WTC11 (cell line): ENCODE measurements at regions not wholly inside any gene's neighbourhood (a gene's known extent, or its start where the extent isn't known, plus 50 kb on each side); places are given as distances from the start of the nearest gene placed in this dataset.
A peak's percentile ranks its signal among the peaks of the same experiment; 100 is the strongest.

ENCODE experiments used
- ATAC-seq: fragments of 200-7000 bp; cut with Tn5 transposase; 2 replicates; pipeline ENCODE4 v1.10.0; 2021; ENCODE audit warnings: mild to moderate bottlenecking, moderate library complexity
- CTCF ChIA-PET: fragments of 300-600 bp; sonication (Branson Sonifier 250); formaldehyde crosslinking; loops from one replicate; lab custom pipeline; 2021; ENCODE audit warnings: antibody characterized with exemption; lab: Charles Lee
- POLR2A ChIA-PET: fragments of 350-600 bp; sonication (Branson Sonifier 250); formaldehyde crosslinking; loops from one replicate; lab custom pipeline; 2021; ENCODE audit warnings: antibody characterized with exemption; lab: Charles Lee
- DNase-seq: peaks from one replicate; pipeline ENCODE4 v3.0.0; 2021; ENCODE audit warnings: low spot score
- H3K27ac Mint-ChIP-seq: 2 replicates; pipeline ENCODE4 v1.8.0; 2021; ENCODE audit warnings: mixed read lengths
- H3K27me3 Mint-ChIP-seq: 2 replicates; pipeline ENCODE4 v1.8.0; 2021; ENCODE audit warnings: low read depth, mild to moderate bottlenecking, moderate library complexity, mixed read lengths
- H3K36me3 Mint-ChIP-seq: 2 replicates; pipeline ENCODE4 v1.8.0; 2021; ENCODE audit warnings: mixed read lengths
- H3K4me1 Mint-ChIP-seq: 2 replicates; pipeline ENCODE4 v1.8.0; 2022; ENCODE audit warnings: mixed read lengths
- H3K4me3 Mint-ChIP-seq: 2 replicates; pipeline ENCODE4 v1.8.0; 2021; ENCODE audit warnings: mild to moderate bottlenecking, moderate library complexity, mixed read lengths
- H3K9me3 Mint-ChIP-seq: 2 replicates; pipeline ENCODE4 v1.8.0; 2021; ENCODE audit warnings: mixed read lengths
- FOXP1 ChIP-seq: sonication (generic); formaldehyde crosslinking; IDR thresholded peaks from 2 replicates; pipeline ENCODE4 v1.8.0; 2022; ENCODE audit warnings: missing genetic modification reagents, mild to moderate bottlenecking, moderate library complexity, borderline replicate concordance
- GABPB1 ChIP-seq: sonication (generic); formaldehyde crosslinking; IDR thresholded peaks from 2 replicates; pipeline ENCODE4 v1.8.1; 2023; ENCODE audit warnings: mild to moderate bottlenecking, missing genetic modification reagents
- GRHL2 ChIP-seq: fragments of 250-450 bp; sonication (Bioruptor Pico); IDR thresholded peaks from 2 replicates; pipeline ENCODE4 v1.8.0; 2022; ENCODE audit warnings: mild to moderate bottlenecking, moderate library complexity; ENCODE audit not compliant: insufficient replicate concordance, severe bottlenecking
- IRF2 ChIP-seq: sonication (generic); formaldehyde crosslinking; IDR thresholded peaks from 2 replicates; pipeline ENCODE4 v1.8.0; 2022; ENCODE audit warnings: low read depth, missing genetic modification reagents, borderline replicate concordance
- NFE2L1 ChIP-seq: sonication (generic); formaldehyde crosslinking; IDR thresholded peaks from 2 replicates; pipeline ENCODE4 v1.8.1; 2023; ENCODE audit warnings: missing genetic modification reagents
- NR3C1 ChIP-seq: sonication (generic); formaldehyde crosslinking; conservative IDR thresholded peaks from 2 replicates; pipeline ENCODE4 v1.8.1; 2023; ENCODE audit warnings: low read depth, mild to moderate bottlenecking, missing genetic modification reagents
- RORB ChIP-seq: fragments of 250-450 bp; sonication (Bioruptor Pico); IDR thresholded peaks from 2 replicates; pipeline ENCODE4 v1.9.0; 2021; ENCODE audit warnings: mild to moderate bottlenecking
- SOX15 ChIP-seq: fragments of 250-450 bp; sonication (Bioruptor Pico); IDR thresholded peaks from 2 replicates; pipeline ENCODE4 v1.9.0; 2021; ENCODE audit warnings: mild to moderate bottlenecking
- SP1 ChIP-seq: sonication (generic); formaldehyde crosslinking; conservative IDR thresholded peaks from 2 replicates; pipeline ENCODE4 v1.8.1; 2022; ENCODE audit warnings: missing genetic modification reagents
- ZNF121 ChIP-seq: sonication (generic); formaldehyde crosslinking; IDR thresholded peaks from 2 replicates; pipeline ENCODE4 v1.8.0; 2023; ENCODE audit warnings: missing genetic modification reagents
- ZNF219 ChIP-seq: sonication (generic); formaldehyde crosslinking; IDR thresholded peaks from 2 replicates; pipeline ENCODE4 v1.8.0; 2023; ENCODE audit warnings: missing genetic modification reagents, mild to moderate bottlenecking, borderline replicate concordance
- ZNF232 ChIP-seq: sonication (generic); formaldehyde crosslinking; IDR thresholded peaks from 2 replicates; pipeline ENCODE4 v1.8.0; 2022; ENCODE audit warnings: mild to moderate bottlenecking, missing genetic modification reagents
- ZNF671 ChIP-seq: fragments of 250-450 bp; sonication (Bioruptor Pico); IDR thresholded peaks from 2 replicates; pipeline ENCODE4 v1.8.0; 2021; ENCODE audit warnings: mild to moderate bottlenecking
- TF ChIP-seq, protein P1 (sequence below): sonication (generic); formaldehyde crosslinking; IDR thresholded peaks from 2 replicates; pipeline ENCODE4 v1.8.1; 2023; ENCODE audit warnings: mild to moderate bottlenecking, missing genetic modification reagents, moderate library complexity
- TF ChIP-seq, protein P2 (sequence below): fragments of 250-450 bp; sonication (Bioruptor Pico); IDR thresholded peaks from 2 replicates; pipeline ENCODE4 v2.1.2; 2022; ENCODE audit warnings: mild to moderate bottlenecking, moderate library complexity
- TF ChIP-seq, protein P3 (sequence below): fragments of 250-450 bp; sonication (Bioruptor Pico); IDR thresholded peaks from 2 replicates; pipeline ENCODE4 v1.9.0; 2021; ENCODE audit warnings: mild to moderate bottlenecking
- TF ChIP-seq, protein P4 (sequence below): fragments of 250-450 bp; sonication (Bioruptor Pico); IDR thresholded peaks from 2 replicates; pipeline ENCODE4 v1.9.0; 2021; ENCODE audit warnings: mild to moderate bottlenecking, borderline replicate concordance
- TF ChIP-seq, protein P5 (sequence below): sonication (generic); formaldehyde crosslinking; IDR thresholded peaks from 2 replicates; pipeline ENCODE4 v1.8.1; 2022; ENCODE audit warnings: mild to moderate bottlenecking, missing genetic modification reagents, moderate library complexity, borderline replicate concordance

DNA sequence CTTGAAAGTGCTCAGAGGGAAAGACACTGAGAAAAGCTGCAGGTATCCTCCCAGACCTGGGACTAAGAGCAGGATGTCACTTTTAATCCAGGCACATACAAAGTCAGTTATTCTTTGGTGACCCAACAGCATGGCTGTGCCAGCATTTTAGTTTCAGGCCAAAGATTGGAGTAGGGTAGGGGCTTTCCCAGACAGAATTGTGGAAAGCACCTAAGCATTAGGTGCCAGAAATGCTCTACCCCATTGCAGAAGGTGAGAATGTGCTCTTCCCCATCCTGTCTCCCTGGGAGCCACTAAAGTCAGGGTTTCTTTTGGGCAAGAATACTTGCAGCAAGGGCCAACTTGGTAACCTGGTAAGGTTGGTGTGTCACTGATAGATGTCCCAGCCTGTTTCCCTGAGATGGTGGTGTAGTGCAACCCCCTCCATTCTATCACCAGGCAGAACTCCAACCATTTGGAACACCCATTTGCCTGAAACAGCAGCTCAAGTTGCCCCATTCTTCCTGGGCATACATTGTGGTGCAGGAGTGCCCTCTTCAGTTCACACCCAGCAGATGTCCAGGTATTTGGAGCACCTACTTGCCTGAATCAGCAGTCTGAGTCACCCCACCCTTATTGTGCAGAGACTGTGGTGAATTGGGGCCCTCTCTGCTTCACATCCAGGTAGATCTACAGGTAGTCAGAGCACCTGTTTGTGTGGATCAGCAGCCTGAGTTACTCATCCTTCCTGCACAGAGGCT lies 183.5 kb downstream of the ZC4H2 start:
- Mint-ChIP-seq H3K27ac (no peak overlapping the region), H3K4me3 (no peak overlapping the region), H3K4me1 (no peaks in the 10 kb centered on the region), H3K36me3 (peaks cover 4% of the 10 kb centered on the region; the same call in 1 of the 2 replicates), H3K9me3 (peaks cover 4% of the 10 kb centered on the region), H3K27me3 (no peaks in the 10 kb centered on the region)
- ATAC-seq (peak; percentile 82), DNase-seq (peak; percentile 16)
- CTCF ChIA-PET, result interaction anchor here (0.6 to 1.3 kb wide), 3 partner anchors 213 to 699 kb away, joined by 3 to 11 read pairs (median 4); no protein-coding TSS in a partner anchor
- POLR2A ChIA-PET, result no interaction called here
- 0 out of 2 replicates have a peak, but pooled peaks have one; percentile 3 for TF ChIP-seq ZNF121 (CRISPR knock-in tag)
- no peak for TF ChIP-seq GRHL2 (CRISPR knock-in tag)

DNA sequence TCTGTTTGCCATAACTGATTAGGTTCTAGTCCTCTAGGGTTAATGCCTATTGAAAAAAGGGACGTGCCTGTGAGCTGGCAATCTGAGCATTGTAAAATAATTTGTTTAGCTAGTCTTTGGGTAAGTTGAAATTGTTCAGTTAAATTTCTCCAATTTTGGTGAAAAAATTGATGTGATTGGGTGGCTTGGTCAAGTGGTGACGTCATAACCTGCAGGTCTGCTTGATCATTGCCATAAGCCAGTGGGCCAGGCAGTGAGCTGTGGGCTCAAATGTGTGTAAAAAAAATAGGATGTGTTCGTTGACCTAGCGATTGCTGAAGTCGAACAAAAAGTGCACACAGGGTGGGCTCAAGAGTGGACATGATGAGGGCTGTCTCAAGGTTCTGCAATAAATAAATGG lies 193.3 kb downstream of the ZC4H2 start:
- ChIA-PET POLR2A (no interaction called here), CTCF (no interaction called here)
- peaks cover 11% of the 10 kb centered on the region for H3K36me3 Mint-ChIP-seq
- no peaks in the 10 kb centered on the region for H3K27me3 Mint-ChIP-seq
- H3K4me1 Mint-ChIP-seq, result no peaks in the 10 kb centered on the region
- no peak overlapping the region for H3K27ac Mint-ChIP-seq
- peaks cover 12% of the 10 kb centered on the region for H3K9me3 Mint-ChIP-seq
- H3K4me3 Mint-ChIP-seq, result no peak overlapping the region
- no peak for DNase-seq
- no peak for ATAC-seq
- TF ChIP-seq, protein P1, sequence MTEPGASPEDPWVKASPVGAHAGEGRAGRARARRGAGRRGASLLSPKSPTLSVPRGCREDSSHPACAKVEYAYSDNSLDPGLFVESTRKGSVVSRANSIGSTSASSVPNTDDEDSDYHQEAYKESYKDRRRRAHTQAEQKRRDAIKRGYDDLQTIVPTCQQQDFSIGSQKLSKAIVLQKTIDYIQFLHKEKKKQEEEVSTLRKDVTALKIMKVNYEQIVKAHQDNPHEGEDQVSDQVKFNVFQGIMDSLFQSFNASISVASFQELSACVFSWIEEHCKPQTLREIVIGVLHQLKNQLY (CRISPR knock-in tag), result no peak

DNA sequence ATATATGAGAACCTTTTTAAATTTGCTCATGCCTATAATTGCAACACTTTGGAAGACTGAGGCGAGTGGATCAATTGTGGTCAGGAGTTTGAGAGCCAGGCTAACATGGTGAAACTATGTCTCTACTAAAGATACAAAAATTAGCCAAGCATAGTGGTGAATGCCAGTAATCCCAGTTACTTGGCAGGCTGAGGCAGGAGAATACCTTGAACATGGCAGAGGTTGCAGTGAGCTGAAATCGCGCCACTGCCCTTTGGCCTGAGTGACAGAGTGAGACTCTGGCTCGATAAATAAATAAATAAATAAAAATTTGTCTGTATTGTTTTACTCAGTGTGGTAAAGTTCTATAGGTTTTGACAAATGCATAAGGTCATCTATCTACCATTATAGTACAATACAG lies 218.2 kb downstream of the ZC4H2 start:
- Mint-ChIP-seq H3K27ac (no peak overlapping the region), H3K9me3 (peaks cover 19% of the 10 kb centered on the region), H3K4me1 (no peaks in the 10 kb centered on the region), H3K4me3 (no peak overlapping the region), H3K36me3 (0 out of 2 replicates have a peak, but pooled peaks cover 3% of the 10 kb centered on the region), H3K27me3 (no peaks in the 10 kb centered on the region)
- ChIA-PET CTCF (no interaction called here), POLR2A (no interaction called here)
- TF ChIP-seq, protein P2, sequence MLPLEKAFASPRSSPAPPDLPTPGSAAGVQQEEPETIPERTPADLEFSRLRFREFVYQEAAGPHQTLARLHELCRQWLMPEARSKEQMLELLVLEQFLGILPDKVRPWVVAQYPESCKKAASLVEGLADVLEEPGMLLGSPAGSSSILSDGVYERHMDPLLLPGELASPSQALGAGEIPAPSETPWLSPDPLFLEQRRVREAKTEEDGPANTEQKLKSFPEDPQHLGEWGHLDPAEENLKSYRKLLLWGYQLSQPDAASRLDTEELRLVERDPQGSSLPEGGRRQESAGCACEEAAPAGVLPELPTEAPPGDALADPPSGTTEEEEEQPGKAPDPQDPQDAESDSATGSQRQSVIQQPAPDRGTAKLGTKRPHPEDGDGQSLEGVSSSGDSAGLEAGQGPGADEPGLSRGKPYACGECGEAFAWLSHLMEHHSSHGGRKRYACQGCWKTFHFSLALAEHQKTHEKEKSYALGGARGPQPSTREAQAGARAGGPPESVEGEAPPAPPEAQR (CRISPR knock-in tag), result no peak
- TF ChIP-seq ZNF671 (CRISPR knock-in tag) (no peak), IRF2 (CRISPR knock-in tag) (no peak), NR3C1 (CRISPR knock-in tag) (no peak), RORB (CRISPR knock-in tag) (no peak)
- DNase-seq (no peak), ATAC-seq (no peak)

DNA sequence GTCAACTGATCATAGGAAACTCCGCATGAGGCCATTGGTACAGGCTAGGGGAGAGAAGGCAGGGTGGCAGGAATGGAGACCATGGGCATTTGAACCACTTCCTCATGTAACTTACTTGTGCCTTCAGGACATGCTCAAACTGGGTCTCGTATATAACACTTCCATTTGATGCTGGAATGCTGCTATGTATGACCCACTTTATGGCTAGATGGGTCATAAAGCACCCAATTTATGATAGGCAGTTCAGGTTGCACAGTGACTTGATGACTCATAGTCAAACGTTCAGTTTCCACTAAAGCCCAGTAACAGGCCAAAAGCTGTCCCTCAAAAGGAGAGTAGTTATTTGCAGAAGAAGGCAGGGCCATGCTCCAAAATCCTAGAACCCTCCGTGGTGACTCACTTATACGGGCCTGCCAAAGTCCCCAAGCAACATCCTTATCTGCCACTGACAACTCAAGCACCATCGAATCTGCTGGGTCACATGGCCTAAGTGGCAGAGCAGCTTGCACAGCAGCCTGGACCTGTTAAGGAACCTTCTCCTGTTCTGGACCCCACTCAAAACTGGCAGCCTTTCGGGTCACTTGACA lies 236.4 kb downstream of the ZC4H2 start:
- Mint-ChIP-seq H3K9me3 (peaks cover 5% of the 10 kb centered on the region), H3K4me3 (no peak overlapping the region), H3K27me3 (no peaks in the 10 kb centered on the region), H3K4me1 (no peaks in the 10 kb centered on the region), H3K27ac (no peak overlapping the region), H3K36me3 (no peaks in the 10 kb centered on the region)
- CTCF ChIA-PET, result no interaction called here
- DNase-seq, result no peak
- POLR2A ChIA-PET, result no interaction called here
- no peak for ATAC-seq
- TF ChIP-seq NFE2L1, result no peak
- no peak for TF ChIP-seq ZNF219 (CRISPR knock-in tag)
- TF ChIP-seq ZNF232, result no peak
- TF ChIP-seq FOXP1 (CRISPR knock-in tag), result no peak
- no peak for TF ChIP-seq SP1 (CRISPR knock-in tag)
- TF ChIP-seq, protein P3, sequence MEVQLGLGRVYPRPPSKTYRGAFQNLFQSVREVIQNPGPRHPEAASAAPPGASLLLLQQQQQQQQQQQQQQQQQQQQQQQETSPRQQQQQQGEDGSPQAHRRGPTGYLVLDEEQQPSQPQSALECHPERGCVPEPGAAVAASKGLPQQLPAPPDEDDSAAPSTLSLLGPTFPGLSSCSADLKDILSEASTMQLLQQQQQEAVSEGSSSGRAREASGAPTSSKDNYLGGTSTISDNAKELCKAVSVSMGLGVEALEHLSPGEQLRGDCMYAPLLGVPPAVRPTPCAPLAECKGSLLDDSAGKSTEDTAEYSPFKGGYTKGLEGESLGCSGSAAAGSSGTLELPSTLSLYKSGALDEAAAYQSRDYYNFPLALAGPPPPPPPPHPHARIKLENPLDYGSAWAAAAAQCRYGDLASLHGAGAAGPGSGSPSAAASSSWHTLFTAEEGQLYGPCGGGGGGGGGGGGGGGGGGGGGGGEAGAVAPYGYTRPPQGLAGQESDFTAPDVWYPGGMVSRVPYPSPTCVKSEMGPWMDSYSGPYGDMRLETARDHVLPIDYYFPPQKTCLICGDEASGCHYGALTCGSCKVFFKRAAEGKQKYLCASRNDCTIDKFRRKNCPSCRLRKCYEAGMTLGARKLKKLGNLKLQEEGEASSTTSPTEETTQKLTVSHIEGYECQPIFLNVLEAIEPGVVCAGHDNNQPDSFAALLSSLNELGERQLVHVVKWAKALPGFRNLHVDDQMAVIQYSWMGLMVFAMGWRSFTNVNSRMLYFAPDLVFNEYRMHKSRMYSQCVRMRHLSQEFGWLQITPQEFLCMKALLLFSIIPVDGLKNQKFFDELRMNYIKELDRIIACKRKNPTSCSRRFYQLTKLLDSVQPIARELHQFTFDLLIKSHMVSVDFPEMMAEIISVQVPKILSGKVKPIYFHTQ (CRISPR knock-in tag), result no peak
- no peak for TF ChIP-seq SOX15 (CRISPR knock-in tag)
- TF ChIP-seq, protein P4, sequence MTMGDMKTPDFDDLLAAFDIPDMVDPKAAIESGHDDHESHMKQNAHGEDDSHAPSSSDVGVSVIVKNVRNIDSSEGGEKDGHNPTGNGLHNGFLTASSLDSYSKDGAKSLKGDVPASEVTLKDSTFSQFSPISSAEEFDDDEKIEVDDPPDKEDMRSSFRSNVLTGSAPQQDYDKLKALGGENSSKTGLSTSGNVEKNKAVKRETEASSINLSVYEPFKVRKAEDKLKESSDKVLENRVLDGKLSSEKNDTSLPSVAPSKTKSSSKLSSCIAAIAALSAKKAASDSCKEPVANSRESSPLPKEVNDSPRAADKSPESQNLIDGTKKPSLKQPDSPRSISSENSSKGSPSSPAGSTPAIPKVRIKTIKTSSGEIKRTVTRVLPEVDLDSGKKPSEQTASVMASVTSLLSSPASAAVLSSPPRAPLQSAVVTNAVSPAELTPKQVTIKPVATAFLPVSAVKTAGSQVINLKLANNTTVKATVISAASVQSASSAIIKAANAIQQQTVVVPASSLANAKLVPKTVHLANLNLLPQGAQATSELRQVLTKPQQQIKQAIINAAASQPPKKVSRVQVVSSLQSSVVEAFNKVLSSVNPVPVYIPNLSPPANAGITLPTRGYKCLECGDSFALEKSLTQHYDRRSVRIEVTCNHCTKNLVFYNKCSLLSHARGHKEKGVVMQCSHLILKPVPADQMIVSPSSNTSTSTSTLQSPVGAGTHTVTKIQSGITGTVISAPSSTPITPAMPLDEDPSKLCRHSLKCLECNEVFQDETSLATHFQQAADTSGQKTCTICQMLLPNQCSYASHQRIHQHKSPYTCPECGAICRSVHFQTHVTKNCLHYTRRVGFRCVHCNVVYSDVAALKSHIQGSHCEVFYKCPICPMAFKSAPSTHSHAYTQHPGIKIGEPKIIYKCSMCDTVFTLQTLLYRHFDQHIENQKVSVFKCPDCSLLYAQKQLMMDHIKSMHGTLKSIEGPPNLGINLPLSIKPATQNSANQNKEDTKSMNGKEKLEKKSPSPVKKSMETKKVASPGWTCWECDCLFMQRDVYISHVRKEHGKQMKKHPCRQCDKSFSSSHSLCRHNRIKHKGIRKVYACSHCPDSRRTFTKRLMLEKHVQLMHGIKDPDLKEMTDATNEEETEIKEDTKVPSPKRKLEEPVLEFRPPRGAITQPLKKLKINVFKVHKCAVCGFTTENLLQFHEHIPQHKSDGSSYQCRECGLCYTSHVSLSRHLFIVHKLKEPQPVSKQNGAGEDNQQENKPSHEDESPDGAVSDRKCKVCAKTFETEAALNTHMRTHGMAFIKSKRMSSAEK (CRISPR knock-in tag), result no peak
- no peak for TF ChIP-seq GABPB1 (CRISPR knock-in tag)
- TF ChIP-seq, protein P5, sequence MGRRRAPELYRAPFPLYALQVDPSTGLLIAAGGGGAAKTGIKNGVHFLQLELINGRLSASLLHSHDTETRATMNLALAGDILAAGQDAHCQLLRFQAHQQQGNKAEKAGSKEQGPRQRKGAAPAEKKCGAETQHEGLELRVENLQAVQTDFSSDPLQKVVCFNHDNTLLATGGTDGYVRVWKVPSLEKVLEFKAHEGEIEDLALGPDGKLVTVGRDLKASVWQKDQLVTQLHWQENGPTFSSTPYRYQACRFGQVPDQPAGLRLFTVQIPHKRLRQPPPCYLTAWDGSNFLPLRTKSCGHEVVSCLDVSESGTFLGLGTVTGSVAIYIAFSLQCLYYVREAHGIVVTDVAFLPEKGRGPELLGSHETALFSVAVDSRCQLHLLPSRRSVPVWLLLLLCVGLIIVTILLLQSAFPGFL (CRISPR knock-in tag), result no peak
